ENCODE measurements at regions not wholly inside any gene's neighbourhood (a gene's known extent, or its start where the extent isn't known, plus 50 kb on each side); places are given as distances from the start of the nearest gene placed in this dataset.

DNA sequence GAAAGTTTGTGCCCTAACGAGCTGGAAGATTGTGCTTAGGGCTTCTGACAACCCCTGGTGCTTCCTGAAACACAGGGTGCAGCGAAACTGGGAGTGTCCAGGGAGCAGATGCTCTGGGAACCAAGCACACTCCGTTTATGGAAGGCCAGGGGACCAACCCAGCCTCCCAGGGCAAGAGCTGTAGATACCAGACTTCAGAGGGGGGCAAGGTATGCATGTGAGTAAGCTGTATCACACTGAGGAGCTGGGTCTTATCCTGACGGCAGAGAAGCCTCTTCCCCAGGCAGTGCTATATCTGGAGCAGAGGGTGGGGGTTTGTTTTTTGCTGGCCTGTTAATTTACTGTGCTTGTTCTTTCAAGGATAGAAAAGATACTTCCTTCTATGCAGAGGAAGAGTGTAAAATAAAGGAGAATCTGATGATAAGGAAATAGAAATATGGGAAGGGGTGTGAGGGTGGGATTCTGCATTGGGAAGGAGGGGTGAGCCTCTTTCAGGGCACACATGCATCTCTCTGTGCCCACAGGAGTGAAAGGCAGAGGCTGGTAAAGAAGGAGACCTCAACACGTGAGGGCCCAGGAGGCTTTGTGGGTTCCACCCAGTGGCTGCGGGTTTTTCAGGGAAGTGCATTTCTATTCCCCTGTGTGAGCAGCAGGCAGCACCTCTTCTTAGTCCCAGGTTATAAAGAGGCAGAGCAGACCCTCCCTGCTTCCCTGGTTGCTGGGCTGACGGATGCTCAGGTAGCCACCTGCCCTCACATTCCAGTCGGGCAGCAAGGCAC, 314.1 kb downstream of the TCERG1L start:
- no peak for TF ChIP-seq EP300 (IDR thresholded peaks at IDR 0.05)
- TF ChIP-seq, protein P1, sequence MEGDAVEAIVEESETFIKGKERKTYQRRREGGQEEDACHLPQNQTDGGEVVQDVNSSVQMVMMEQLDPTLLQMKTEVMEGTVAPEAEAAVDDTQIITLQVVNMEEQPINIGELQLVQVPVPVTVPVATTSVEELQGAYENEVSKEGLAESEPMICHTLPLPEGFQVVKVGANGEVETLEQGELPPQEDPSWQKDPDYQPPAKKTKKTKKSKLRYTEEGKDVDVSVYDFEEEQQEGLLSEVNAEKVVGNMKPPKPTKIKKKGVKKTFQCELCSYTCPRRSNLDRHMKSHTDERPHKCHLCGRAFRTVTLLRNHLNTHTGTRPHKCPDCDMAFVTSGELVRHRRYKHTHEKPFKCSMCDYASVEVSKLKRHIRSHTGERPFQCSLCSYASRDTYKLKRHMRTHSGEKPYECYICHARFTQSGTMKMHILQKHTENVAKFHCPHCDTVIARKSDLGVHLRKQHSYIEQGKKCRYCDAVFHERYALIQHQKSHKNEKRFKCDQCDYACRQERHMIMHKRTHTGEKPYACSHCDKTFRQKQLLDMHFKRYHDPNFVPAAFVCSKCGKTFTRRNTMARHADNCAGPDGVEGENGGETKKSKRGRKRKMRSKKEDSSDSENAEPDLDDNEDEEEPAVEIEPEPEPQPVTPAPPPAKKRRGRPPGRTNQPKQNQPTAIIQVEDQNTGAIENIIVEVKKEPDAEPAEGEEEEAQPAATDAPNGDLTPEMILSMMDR (IDR thresholded peaks at IDR 0.05) = no peak

Measured in ovary (tissue), 3 donors.